IMR-90 (cell line): ENCODE measurements at regions not wholly inside any gene's neighbourhood (a gene's known extent, or its start where the extent isn't known, plus 50 kb on each side); places are given as distances from the start of the nearest gene placed in this dataset.

Source experiments
- ATAC-seq: fragments of 200-7000 bp; cut with Tn5 transposase; 2 replicates; pipeline ENCODE4 v1.9.1; 2020; ENCODE audit warnings: low read depth, mild to moderate bottlenecking, moderate library complexity
- BruUV-seq: library from RNA; stranded (reverse); fragments of 400-500 nt; replicated peaks from 2 replicates; lab custom pipeline; 2021; lab: Mats Ljungman, UMichigan
- CTCF ChIA-PET: fragments of 300-600 bp; formaldehyde crosslinking; extraction: SDS; loops from one replicate; lab custom pipeline; 2021; ENCODE audit warnings: antibody characterized with exemption; lab: Yijun Ruan, JAX
- POLR2A ChIA-PET: fragments of 300-600 bp; sonication (Branson Sonifier 250); formaldehyde crosslinking; loops from one replicate; lab custom pipeline; 2022; ENCODE audit warnings: antibody characterized with exemption; ENCODE audit not compliant: unreplicated experiment; lab: Charles Lee
- DNase-seq: peaks from one replicate; pipeline ENCODE4 v3.0.0; 2013
- H2AFZ ChIP-seq: replicated peaks from 2 replicates; pipeline ENCODE3; 2013; ENCODE audit warnings: low read length, mild to moderate bottlenecking; ENCODE audit not compliant: poor library complexity
- H2AK5ac ChIP-seq: 2 replicates; pipeline ENCODE4 v1.6.1; 2013; ENCODE audit warnings: low read depth, low read length, inconsistent platforms
- H2AK9ac ChIP-seq: replicated peaks from 2 replicates; pipeline ENCODE3; 2013; ENCODE audit warnings: mild to moderate bottlenecking, low read depth, low read length, moderate library complexity; ENCODE audit not compliant: poor library complexity
- H2BK120ac ChIP-seq: 2 replicates; pipeline ENCODE4 v1.6.1; 2013; ENCODE audit warnings: low read depth, low read length, inconsistent platforms
- H2BK15ac ChIP-seq: 3 replicates; pipeline ENCODE4 v1.6.1; 2013; ENCODE audit warnings: low read depth, low read length, inconsistent platforms
- H2BK20ac ChIP-seq: 2 replicates; pipeline ENCODE4 v1.6.1; 2013; ENCODE audit warnings: low read depth, mild to moderate bottlenecking, inconsistent platforms, low read length, moderate library complexity
- H2BK5ac ChIP-seq: 2 replicates; pipeline ENCODE4 v1.6.1; 2013; ENCODE audit warnings: mild to moderate bottlenecking, low read depth, low read length, inconsistent platforms; ENCODE audit not compliant: poor library complexity, severe bottlenecking
- H3K14ac ChIP-seq: replicated peaks from 2 replicates; pipeline ENCODE4 v1.6.1; 2013; ENCODE audit warnings: low read depth, low read length, inconsistent platforms
- H3K18ac ChIP-seq: 2 replicates; pipeline ENCODE4 v1.6.1; 2013; ENCODE audit warnings: low read depth, low read length, control low read depth
- H3K23ac ChIP-seq: 2 replicates; pipeline ENCODE4 v1.6.1; 2013; ENCODE audit warnings: low read depth, low read length, inconsistent platforms
- H3K27ac ChIP-seq: 2 replicates; pipeline ENCODE4 v1.5.1; 2013; ENCODE audit warnings: mild to moderate bottlenecking, control low read depth, low read length; ENCODE audit not compliant: insufficient read depth
- H3K27me3 ChIP-seq: 2 replicates; pipeline ENCODE4 v1.6.1; 2013; ENCODE audit warnings: low read length; ENCODE audit not compliant: control insufficient read depth, insufficient read depth
- H3K36me3 ChIP-seq: 2 replicates; pipeline ENCODE4 v1.6.1; 2013; ENCODE audit warnings: low read length, mixed read lengths; ENCODE audit not compliant: control insufficient read depth, insufficient read depth
- H3K4ac ChIP-seq: 2 replicates; pipeline ENCODE4 v1.6.1; 2013; ENCODE audit warnings: low read depth, low read length, inconsistent platforms
- H3K4me1 ChIP-seq: 2 replicates; pipeline ENCODE4 v1.6.1; 2013; ENCODE audit warnings: low read length, mixed read lengths; ENCODE audit not compliant: control insufficient read depth, insufficient read depth
- H3K4me2 ChIP-seq: 2 replicates; pipeline ENCODE4 v1.6.1; 2013; ENCODE audit warnings: low read depth, mild to moderate bottlenecking, control low read depth, low read length, moderate library complexity
- H3K4me3 ChIP-seq: 2 replicates; pipeline ENCODE4 v1.5.1; 2013; ENCODE audit warnings: low read depth, mild to moderate bottlenecking, control low read depth, low read length, moderate library complexity; ENCODE audit not compliant: insufficient read depth
- H3K56ac ChIP-seq: 2 replicates; pipeline ENCODE4 v1.6.1; 2013; ENCODE audit warnings: low read length, inconsistent platforms; ENCODE audit not compliant: insufficient read depth; ENCODE audit errors: extremely low read depth
- H3K79me1 ChIP-seq, 2 experiments: 2 replicates each; pipeline ENCODE4 v1.6.1; 2013; ENCODE audit warnings: low read length in 2 of 2, inconsistent platforms in 1 of 2, low read depth in 1 of 2
- H3K9ac ChIP-seq: 2 replicates; pipeline ENCODE4 v1.6.1; 2013; ENCODE audit warnings: low read depth, low read length, control low read depth
- H3K9me1 ChIP-seq: 2 replicates; pipeline ENCODE4 v1.6.1; 2013; ENCODE audit warnings: low read length, inconsistent platforms; ENCODE audit not compliant: insufficient read depth
- H3K9me3 ChIP-seq: 2 replicates; pipeline ENCODE4 v1.6.1; 2013; ENCODE audit warnings: low read length; ENCODE audit not compliant: control insufficient read depth, insufficient read depth
- H4K20me1 ChIP-seq: 2 replicates; pipeline ENCODE4 v1.6.1; 2013; ENCODE audit warnings: low read length, inconsistent platforms; ENCODE audit not compliant: insufficient read depth
- H4K5ac ChIP-seq: 2 replicates; pipeline ENCODE4 v1.6.1; 2013; ENCODE audit warnings: mild to moderate bottlenecking, low read depth, low read length, control low read depth
- H4K8ac ChIP-seq, 2 experiments: 2 replicates each; pipeline ENCODE4 v1.6.1; 2013; ENCODE audit warnings: low read depth in 2 of 2, low read length in 2 of 2, control low read depth in 1 of 2, inconsistent platforms in 1 of 2
- H4K91ac ChIP-seq: 2 replicates; pipeline ENCODE4 v1.6.1; 2013; ENCODE audit warnings: low read depth, low read length, inconsistent platforms; ENCODE audit not compliant: insufficient read depth
- BHLHE40 ChIP-seq: fragments of 150-350 bp; IDR thresholded peaks from 2 replicates; pipeline ENCODE4 v1.6.1; 2016; ENCODE audit warnings: mild to moderate bottlenecking, low read depth, low read length
- FOS ChIP-seq: fragments of 150-350 bp; IDR thresholded peaks from 2 replicates; pipeline ENCODE4 v1.6.1; 2016; ENCODE audit warnings: low read depth, low read length
- MAFK ChIP-seq: IDR thresholded peaks from 2 replicates; pipeline ENCODE4 v1.6.1; 2012; ENCODE audit warnings: low read depth, low read length, improper control_type of control experiment
- POLR2A ChIP-seq: IDR thresholded peaks from 2 replicates; pipeline ENCODE4 v1.6.1; 2012; ENCODE audit warnings: mild to moderate bottlenecking, low read depth, low read length
- RCOR1 ChIP-seq: IDR thresholded peaks from 2 replicates; pipeline ENCODE4 v1.6.1; 2012; ENCODE audit warnings: mild to moderate bottlenecking, low read length, improper control_type of control experiment; ENCODE audit not compliant: insufficient replicate concordance
- WGBS, 2 experiments: methylation state at CpG; one replicate each; pipeline versions ENCODE4 v1.1.5 to v1.1.7; 2013; ENCODE audit warnings: missing lambda C conversion rate in 2 of 2; ENCODE audit not compliant: insufficient read length in 1 of 2; ENCODE audit errors: extremely low coverage in 2 of 2; 5-methylcytosine and 5-hydroxymethylcytosine counted together
- dilution Hi-C: fragments of 300-500 bp; cut with HindIII; formaldehyde crosslinking; loops from one replicate; pipeline ENCODE4 v1.14.3; 2018; ENCODE audit warnings: low sequenced_read_pairs; ENCODE audit not compliant: unreplicated experiment
- in situ Hi-C: fragments of 300-500 bp; cut with MboI; formaldehyde crosslinking; loops from 3 replicates; pipeline ENCODE4 v1.14.3; 2019; ENCODE audit warnings: low sequenced_read_pairs, inconsistent platforms, mixed read lengths
- intact Hi-C: fragments of 100-400 bp; cut with micrococcal nuclease; formaldehyde crosslinking; loops from 2 replicates; pipeline ENCODE4 v1.10.0; 2022
- TF ChIP-seq, protein P1 (sequence below): fragments of 150-350 bp; IDR thresholded peaks from 2 replicates; pipeline ENCODE4 v1.6.1; 2016; ENCODE audit warnings: low read depth, mild to moderate bottlenecking, low read length, moderate library complexity, borderline replicate concordance

DNA sequence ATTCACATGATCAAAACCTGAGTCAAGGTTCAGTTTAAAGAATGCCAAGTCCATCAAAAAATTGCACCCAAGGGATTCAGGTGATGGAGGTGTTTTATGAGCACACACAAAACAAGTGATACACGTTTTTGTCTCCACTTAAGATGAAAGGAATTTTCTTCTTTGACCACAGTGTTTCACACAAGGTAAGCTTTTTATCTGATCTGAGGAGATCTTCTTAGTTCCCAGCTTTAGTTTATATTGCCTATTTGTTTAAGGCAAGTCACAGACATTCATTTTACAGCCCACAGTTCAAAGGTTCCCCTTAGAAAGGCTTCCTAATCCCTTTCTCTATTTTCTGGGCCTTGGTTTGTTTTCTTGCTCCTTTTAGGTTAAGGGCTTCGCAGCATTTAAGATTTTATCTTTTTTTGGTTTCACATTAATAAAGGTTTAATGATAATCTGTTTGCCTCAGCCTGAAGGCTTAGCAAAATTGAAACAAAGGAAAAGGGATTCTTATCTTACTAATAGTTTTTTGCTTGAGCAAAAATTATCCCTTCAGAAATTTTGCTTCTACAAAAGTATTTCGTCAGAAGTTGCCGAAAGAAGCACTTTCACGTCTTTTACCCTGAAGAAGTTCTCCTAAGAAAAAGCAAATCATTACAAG, 420.5 kb upstream of the NAALADL2 start:
- intact Hi-C loops = loop anchor here (1.0 kb wide), 1 partner anchor 313 kb away; no protein-coding TSS in a partner anchor
- TF ChIP-seq BHLHE40 = no peak
- no peak for TF ChIP-seq RCOR1
- TF ChIP-seq FOS = no peak
- TF ChIP-seq, protein P1, sequence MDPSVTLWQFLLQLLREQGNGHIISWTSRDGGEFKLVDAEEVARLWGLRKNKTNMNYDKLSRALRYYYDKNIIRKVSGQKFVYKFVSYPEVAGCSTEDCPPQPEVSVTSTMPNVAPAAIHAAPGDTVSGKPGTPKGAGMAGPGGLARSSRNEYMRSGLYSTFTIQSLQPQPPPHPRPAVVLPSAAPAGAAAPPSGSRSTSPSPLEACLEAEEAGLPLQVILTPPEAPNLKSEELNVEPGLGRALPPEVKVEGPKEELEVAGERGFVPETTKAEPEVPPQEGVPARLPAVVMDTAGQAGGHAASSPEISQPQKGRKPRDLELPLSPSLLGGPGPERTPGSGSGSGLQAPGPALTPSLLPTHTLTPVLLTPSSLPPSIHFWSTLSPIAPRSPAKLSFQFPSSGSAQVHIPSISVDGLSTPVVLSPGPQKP = no peak
- no peak for TF ChIP-seq MAFK
- no peak for TF ChIP-seq POLR2A
- peak overlapping the region; percentile 91 for H4K5ac ChIP-seq
- H3K14ac ChIP-seq = peak overlapping the region; percentile 81
- H3K9ac ChIP-seq = peak overlapping the region; percentile 77; the same call in 1 of the 2 replicates
- peak overlapping the region; percentile 93 for H2BK120ac ChIP-seq
- H3K36me3 ChIP-seq = no peaks in the 10 kb centered on the region
- dilution Hi-C loops = no loop called here
- DNase-seq (no peak), ATAC-seq (no peak)
- 0 out of 2 replicates have a peak overlapping the region, but pooled peaks have one; percentile 15 for H2AK5ac ChIP-seq
- H3K4me3 ChIP-seq = no peak overlapping the region
- H4K91ac ChIP-seq = peak overlapping the region; percentile 37
- peaks cover 8% of the 10 kb centered on the region for H3K4me1 ChIP-seq
- peak overlapping the region; percentile 95 for H2BK20ac ChIP-seq
- H2AFZ ChIP-seq = no peak overlapping the region
- H3K56ac ChIP-seq = peak overlapping the region; percentile 93
- no CpG with 5 or more reads among the region's 5 CpGs for WGBS, 2 experiments
- peak overlapping the region; percentile 45 to 86 for H4K8ac ChIP-seq
- no TSS peak for BruUV-seq
- peaks cover 9 to 13% of the 10 kb centered on the region in 2 experiments; a peak in 3 of 4 replicates for H3K79me1 ChIP-seq
- no peaks in the 10 kb centered on the region for H3K9me3 ChIP-seq
- H2AK9ac ChIP-seq = no peak overlapping the region
- no peaks in the 10 kb centered on the region for H3K9me1 ChIP-seq
- peak overlapping the region; percentile 94; the same call in 1 of the 2 replicates for H3K4me2 ChIP-seq
- in situ Hi-C loops = no loop called here
- ChIA-PET POLR2A (interaction anchor here (1.5 kb wide), 1 partner anchor 740 kb away, joined by 3 read pairs; no protein-coding TSS in a partner anchor), CTCF (no interaction called here)
- peak overlapping the region; percentile 99 for H3K18ac ChIP-seq
- peak overlapping the region; percentile 88; the same call in 1 of the 2 replicates for H3K4ac ChIP-seq
- peak overlapping the region; percentile 100 for H2BK5ac ChIP-seq
- H3K23ac ChIP-seq = peak overlapping the region; percentile 97
- H4K20me1 ChIP-seq = no peaks in the 10 kb centered on the region
- H3K27me3 ChIP-seq = no peaks in the 10 kb centered on the region
- H3K27ac ChIP-seq = peak overlapping the region; percentile 96; the same call in 1 of the 2 replicates
- peak overlapping the region; percentile 26 for H2BK15ac ChIP-seq
